Fibroblast of lung (primary cell): ENCODE measurements at regions not wholly inside any gene's neighbourhood (a gene's known extent, or its start where the extent isn't known, plus 50 kb on each side); places are given as distances from the start of the nearest gene placed in this dataset.

ENCODE experiments used
- DNase-seq, 2 donors: peaks; one replicate each; pipeline versions ENCODE4 v3.0.0 to v3.0.0-alpha.2; 2010; ENCODE audit warnings: low read depth in 2 of 2
- H2AFZ ChIP-seq: 2 replicates; pipeline ENCODE4 v1.5.1; 2012; ENCODE audit warnings: low read length, control low read depth, inconsistent platforms
- H3K27ac ChIP-seq: 2 replicates; pipeline ENCODE4 v1.5.1; 2011; ENCODE audit warnings: low read length, control low read depth; ENCODE audit not compliant: insufficient read depth
- H3K27me3 ChIP-seq: 2 replicates; pipeline ENCODE4 v1.5.1; 2011; ENCODE audit warnings: mild to moderate bottlenecking, low read length; ENCODE audit not compliant: control insufficient read depth, insufficient read depth
- H3K36me3 ChIP-seq: 2 replicates; pipeline ENCODE4 v1.5.1; 2011; ENCODE audit warnings: low read length; ENCODE audit not compliant: control insufficient read depth, insufficient read depth
- H3K4me1 ChIP-seq: 2 replicates; pipeline ENCODE4 v1.5.1; 2011; ENCODE audit warnings: low read length; ENCODE audit not compliant: control insufficient read depth, insufficient read depth; ENCODE audit errors: extremely low read depth
- H3K4me2 ChIP-seq: 2 replicates; pipeline ENCODE4 v1.5.1; 2011; ENCODE audit warnings: low read length, control low read depth; ENCODE audit not compliant: insufficient read depth; ENCODE audit errors: extremely low read depth
- H3K4me3 ChIP-seq, 4 experiments: fragments of 200-600 bp in 1 of 4; sonication (generic) in 1 of 4; replicated peaks in 1 of 4; 2 replicates each; pipeline ENCODE4 v1.5.1; 2011 to 2016; ENCODE audit warnings: low read length in 4 of 4, low read depth in 3 of 4, mild to moderate bottlenecking in 3 of 4, control low read depth in 2 of 4, inconsistent platforms in 1 of 4, mixed read lengths in 1 of 4; ENCODE audit not compliant: insufficient read depth in 1 of 4; ENCODE audit errors: control extremely low read depth in 1 of 4
- H3K79me2 ChIP-seq: 2 replicates; pipeline ENCODE4 v1.5.1; 2012; ENCODE audit warnings: mild to moderate bottlenecking, low read length, inconsistent platforms; ENCODE audit not compliant: control insufficient read depth, insufficient read depth
- H3K9ac ChIP-seq: 2 replicates; pipeline ENCODE4 v1.5.1; 2011; ENCODE audit warnings: mild to moderate bottlenecking, low read length, control low read depth; ENCODE audit not compliant: insufficient read depth
- H3K9me3 ChIP-seq: 2 replicates; pipeline ENCODE4 v1.5.1; 2012; ENCODE audit warnings: low read depth, low read length; ENCODE audit not compliant: control insufficient read depth, insufficient read depth
- H4K20me1 ChIP-seq: 2 replicates; pipeline ENCODE4 v1.5.1; 2011; ENCODE audit warnings: low read length; ENCODE audit not compliant: control insufficient read depth, insufficient read depth; ENCODE audit errors: extremely low read depth
- CTCF ChIP-seq, 2 donors: IDR thresholded peaks in 1 of 2; conservative IDR thresholded peaks in 1 of 2; 1 replicate in 1 of 2; 2 replicates in 1 of 2; pipeline ENCODE4 v1.5.1; 2011 to 2012; ENCODE audit warnings: low read length in 2 of 2, control low read depth in 1 of 2, inconsistent platforms in 1 of 2, low read depth in 1 of 2, mild to moderate bottlenecking in 1 of 2
- EZH2 ChIP-seq: IDR thresholded peaks from 2 replicates; pipeline ENCODE4 v1.5.1; 2012; ENCODE audit warnings: low read length, control low read depth, mild to moderate bottlenecking; ENCODE audit errors: missing control alignments

GRCh38 chr5:68446070-68446357 lies 230.5 kb downstream of the PIK3R1 start:
- no peak overlapping the region for H2AFZ ChIP-seq
- H3K4me1 ChIP-seq, result no peaks in the 10 kb centered on the region
- no peak for DNase-seq
- H3K36me3 ChIP-seq, result no peaks in the 10 kb centered on the region
- no peaks in the 10 kb centered on the region for H3K9me3 ChIP-seq
- TF ChIP-seq CTCF (conservative IDR thresholded peaks at IDR 0.05 in 1 of 2, IDR thresholded peaks at IDR 0.05 in 1 of 2; ENCODE audit: low read depth in 1 of 2, low read length in 2 of 2) (no peak), EZH2 (no peak)
- H3K79me2 ChIP-seq, result no peaks in the 10 kb centered on the region
- H3K9ac ChIP-seq, result no peak overlapping the region
- no peaks in the 10 kb centered on the region for H3K27me3 ChIP-seq
- H3K4me3 ChIP-seq, result no peak overlapping the region
- H4K20me1 ChIP-seq, result no peaks in the 10 kb centered on the region
- H3K4me2 ChIP-seq, result no peak overlapping the region
- no peak overlapping the region for H3K27ac ChIP-seq

GRCh38 chr5:68446487-68446894 lies 230.9 kb downstream of the PIK3R1 start:
- Histone ChIP-seq H3K4me2 (no peak overlapping the region), H3K9me3 (no peaks in the 10 kb centered on the region), H3K9ac (no peak overlapping the region), H3K27me3 (no peaks in the 10 kb centered on the region), H3K4me1 (no peaks in the 10 kb centered on the region), H3K36me3 (no peaks in the 10 kb centered on the region), H3K4me3 (no peak overlapping the region), H4K20me1 (no peaks in the 10 kb centered on the region), H3K79me2 (no peaks in the 10 kb centered on the region), H3K27ac (no peak overlapping the region), H2AFZ (no peak overlapping the region)
- no peak for DNase-seq
- TF ChIP-seq EZH2, result no peak
- TF ChIP-seq CTCF (conservative IDR thresholded peaks at IDR 0.05 in 1 of 2, IDR thresholded peaks at IDR 0.05 in 1 of 2; ENCODE audit: low read depth in 1 of 2, low read length in 2 of 2), result no peak

- H3K27ac ChIP-seq, result no peak overlapping the region
- H3K9me3 ChIP-seq, result no peaks in the 10 kb centered on the region
- TF ChIP-seq CTCF (conservative IDR thresholded peaks at IDR 0.05 in 1 of 2, IDR thresholded peaks at IDR 0.05 in 1 of 2; ENCODE audit: low read depth in 1 of 2, low read length in 2 of 2) (no peak), EZH2 (no peak)
- no peak for DNase-seq
- no peaks in the 10 kb centered on the region for H3K36me3 ChIP-seq
- no peaks in the 10 kb centered on the region for H4K20me1 ChIP-seq
- H3K4me2 ChIP-seq, result no peak overlapping the region
- H3K4me3 ChIP-seq, result no peak overlapping the region
- H3K79me2 ChIP-seq, result no peaks in the 10 kb centered on the region
- H3K27me3 ChIP-seq, result no peaks in the 10 kb centered on the region
- H3K4me1 ChIP-seq, result no peaks in the 10 kb centered on the region
- H2AFZ ChIP-seq, result no peak overlapping the region
- no peak overlapping the region for H3K9ac ChIP-seq
Observed at GRCh38 chr5:68447136-68447929, 231.8 kb downstream of the PIK3R1 start.
